Chondrocyte (in vitro differentiated cells): ENCODE measurements at regions not wholly inside any gene's neighbourhood (a gene's known extent, or its start where the extent isn't known, plus 50 kb on each side); places are given as distances from the start of the nearest gene placed in this dataset.

ENCODE experiments used
- DNase-seq: peaks from one replicate; pipeline ENCODE4 v3.0.0; 2021; ENCODE audit warnings: mixed read lengths, low spot score
- H3K27ac Mint-ChIP-seq: one replicate; pipeline ENCODE4 v1.8.0; 2021; ENCODE audit warnings: mild to moderate bottlenecking, moderate library complexity, mixed read lengths; ENCODE audit not compliant: unreplicated experiment
- H3K27me3 Mint-ChIP-seq: 2 replicates; pipeline ENCODE4 v1.8.0; 2021; ENCODE audit warnings: low read depth, mixed read lengths
- H3K36me3 Mint-ChIP-seq: 2 replicates; pipeline ENCODE4 v1.8.0; 2021; ENCODE audit warnings: low read depth, mixed read lengths
- H3K4me1 Mint-ChIP-seq: 2 replicates; pipeline ENCODE4 v1.8.0; 2021; ENCODE audit warnings: low read depth, mild to moderate bottlenecking, mixed read lengths
- H3K4me3 Mint-ChIP-seq: one replicate; pipeline ENCODE4 v1.8.0; 2021; ENCODE audit warnings: mild to moderate bottlenecking, moderate library complexity, mixed read lengths; ENCODE audit not compliant: unreplicated experiment
- H3K9me3 Mint-ChIP-seq: 2 replicates; pipeline ENCODE4 v1.8.0; 2021; ENCODE audit warnings: low read depth, mixed read lengths
- CTCF ChIP-seq: fragments of 200-600 bp; sonication (generic); IDR thresholded peaks from 2 replicates; pipeline ENCODE4 v1.5.0; 2021; ENCODE audit warnings: antibody characterized with exemption, mild to moderate bottlenecking, moderate library complexity

GRCh38 chr17:22514315-22514714, 822.0 kb downstream of the KCNJ18 start:
- no peak for TF ChIP-seq CTCF
- no peaks in the 10 kb centered on the region for H3K27me3 Mint-ChIP-seq
- H3K4me1 Mint-ChIP-seq: no peaks in the 10 kb centered on the region
- no peak overlapping the region for H3K27ac Mint-ChIP-seq
- H3K9me3 Mint-ChIP-seq: peaks cover 41% of the 10 kb centered on the region
- DNase-seq: no peak
- no peak overlapping the region for H3K4me3 Mint-ChIP-seq
- H3K36me3 Mint-ChIP-seq: no peaks in the 10 kb centered on the region

GRCh38 chr17:22514767-22515320, 822.5 kb downstream of the KCNJ18 start:
- DNase-seq: no peak
- Mint-ChIP-seq H3K4me1 (no peaks in the 10 kb centered on the region), H3K27me3 (no peaks in the 10 kb centered on the region), H3K9me3 (peaks cover 40% of the 10 kb centered on the region), H3K36me3 (no peaks in the 10 kb centered on the region), H3K4me3 (no peak overlapping the region), H3K27ac (no peak overlapping the region)
- TF ChIP-seq CTCF: no peak

GRCh38 chr17:22515599-22515998, 823.3 kb downstream of the KCNJ18 start:
- Mint-ChIP-seq H3K4me3 (no peak overlapping the region), H3K9me3 (peaks cover 37% of the 10 kb centered on the region), H3K36me3 (no peaks in the 10 kb centered on the region), H3K4me1 (no peaks in the 10 kb centered on the region), H3K27ac (no peak overlapping the region), H3K27me3 (no peaks in the 10 kb centered on the region)
- TF ChIP-seq CTCF: no peak
- DNase-seq: no peak

- Mint-ChIP-seq H3K9me3 (peaks cover 26% of the 10 kb centered on the region), H3K4me3 (no peak overlapping the region), H3K4me1 (no peaks in the 10 kb centered on the region), H3K27me3 (no peaks in the 10 kb centered on the region), H3K36me3 (no peaks in the 10 kb centered on the region), H3K27ac (no peak overlapping the region)
- no peak for DNase-seq
- no peak for TF ChIP-seq CTCF
Measured at GRCh38 chr17:22516861-22517636, 824.7 kb downstream of the KCNJ18 start.

- H3K27ac Mint-ChIP-seq: no peak overlapping the region
- H3K27me3 Mint-ChIP-seq: no peaks in the 10 kb centered on the region
- no peaks in the 10 kb centered on the region for H3K36me3 Mint-ChIP-seq
- H3K4me3 Mint-ChIP-seq: no peak overlapping the region
- DNase-seq: no peak
- H3K9me3 Mint-ChIP-seq: peaks cover 23% of the 10 kb centered on the region
- no peaks in the 10 kb centered on the region for H3K4me1 Mint-ChIP-seq
- TF ChIP-seq CTCF: no peak
Measured at GRCh38 chr17:22517716-22518115, 825.4 kb downstream of the KCNJ18 start.
